SK-N-SH (cell line): ENCODE measurements at regions not wholly inside any gene's neighbourhood (a gene's known extent, or its start where the extent isn't known, plus 50 kb on each side); places are given as distances from the start of the nearest gene placed in this dataset.

Experiments
- CTCF ChIA-PET: fragments of 300-600, 350-600 bp; formaldehyde crosslinking; extraction: SDS; loops from one replicate; lab custom pipeline; 2021; lab: Yijun Ruan, JAX
- POLR2A ChIA-PET: fragments of 350-600 bp; sonication (Branson Sonifier 250); formaldehyde crosslinking; extraction: SDS; loops from one replicate; lab custom pipeline; 2020; ENCODE audit warnings: antibody characterized with exemption, inconsistent platforms; lab: Yijun Ruan, JAX
- DNase-seq: peaks from one replicate; pipeline ENCODE4 v3.0.0; 2012
- H2AFZ ChIP-seq: fragments of 200-600 bp; sonication (generic); 2 replicates; pipeline ENCODE4 v1.8.1; 2016; ENCODE audit warnings: antibody characterized with exemption, mild to moderate bottlenecking, low read depth
- H3F3A ChIP-seq: fragments of 200-600 bp; sonication (generic); replicated peaks from 2 replicates; pipeline ENCODE3; 2016; ENCODE audit warnings: antibody characterized with exemption, mild to moderate bottlenecking; ENCODE audit not compliant: insufficient read depth
- H3K27ac ChIP-seq, 2 experiments: fragments of 200-500 bp in 1 of 2; fragments of 200-600 bp in 1 of 2; sonication (Bioruptor generic) in 1 of 2; sonication (generic), shearing (Covaris generic) in 1 of 2; 2 replicates each; pipeline versions ENCODE4 v1.5.1 to v1.6.1; 2014 to 2016; ENCODE audit warnings: low read depth in 2 of 2, inconsistent platforms in 1 of 2, low read length in 1 of 2, mild to moderate bottlenecking in 1 of 2, mixed read lengths in 1 of 2
- H3K27me3 ChIP-seq: fragments of 200-600 bp; sonication (generic), shearing (Covaris generic); 2 replicates; pipeline ENCODE4 v1.6.1; 2016; ENCODE audit warnings: mixed run types; ENCODE audit not compliant: insufficient read depth
- H3K36me3 ChIP-seq, 2 experiments: fragments of 200-500 bp in 1 of 2; fragments of 200-600 bp in 1 of 2; sonication (Bioruptor generic) in 1 of 2; sonication (generic) in 1 of 2; replicated peaks in 1 of 2; 2 replicates each; pipeline versions ENCODE3 to v1.5.1; 2014 to 2016; ENCODE audit warnings: low read length in 1 of 2, mild to moderate bottlenecking in 1 of 2; ENCODE audit not compliant: insufficient read depth in 2 of 2, control insufficient read depth in 1 of 2
- H3K4me1 ChIP-seq, 2 experiments: fragments of 200-500 bp in 1 of 2; fragments of 200-600 bp in 1 of 2; sonication (Bioruptor generic) in 1 of 2; sonication (generic), shearing (Covaris generic) in 1 of 2; 2 replicates each; pipeline versions ENCODE4 v1.5.1 to v1.6.1; 2014 to 2016; ENCODE audit warnings: low read depth in 1 of 2, low read length in 1 of 2, mixed run types in 1 of 2; ENCODE audit not compliant: insufficient read depth in 2 of 2, control insufficient read depth in 1 of 2
- H3K4me2 ChIP-seq: fragments of 200-600 bp; sonication (generic), shearing (Covaris generic); 2 replicates; pipeline ENCODE4 v1.6.1; 2017; ENCODE audit warnings: mixed run types
- H3K4me3 ChIP-seq, 2 experiments: fragments of 200-500 bp in 1 of 2; fragments of 200-600 bp in 1 of 2; sonication (Bioruptor generic) in 1 of 2; sonication (generic), shearing (Covaris generic) in 1 of 2; 2 replicates each; pipeline versions ENCODE4 v1.5.1 to v1.8.1; 2014 to 2016; ENCODE audit warnings: low read depth in 2 of 2, inconsistent platforms in 1 of 2, low read length in 1 of 2, mild to moderate bottlenecking in 1 of 2, mixed read lengths in 1 of 2, moderate library complexity in 1 of 2
- H3K79me2 ChIP-seq: fragments of 200-600 bp; sonication (generic); 2 replicates; pipeline ENCODE4 v1.8.1; 2017; ENCODE audit warnings: mild to moderate bottlenecking; ENCODE audit not compliant: insufficient read depth
- H3K9ac ChIP-seq: fragments of 200-600 bp; sonication (generic); 2 replicates; pipeline ENCODE4 v1.6.1; 2017; ENCODE audit warnings: mixed run types
- H3K9me2 ChIP-seq: fragments of 200-600 bp; sonication (generic); 2 replicates; pipeline ENCODE4 v1.6.1; 2017; ENCODE audit warnings: mixed run types
- H3K9me3 ChIP-seq: fragments of 200-600 bp; sonication (generic); 2 replicates; pipeline ENCODE4 v1.6.1; 2017; ENCODE audit warnings: mixed run types, mild to moderate bottlenecking, moderate library complexity
- H4K20me1 ChIP-seq: fragments of 200-600 bp; sonication (generic); 2 replicates; pipeline ENCODE4 v1.6.1; 2017; ENCODE audit warnings: mild to moderate bottlenecking, mixed run types; ENCODE audit not compliant: insufficient read depth
- EP300 ChIP-seq, 2 experiments: IDR thresholded peaks; 2 replicates each; pipeline versions ENCODE4 v1.4.0 to v1.6.1; 2012; ENCODE audit warnings: borderline replicate concordance in 1 of 2, low read depth in 1 of 2, low read length in 1 of 2
- FOXM1 ChIP-seq: IDR thresholded peaks from 2 replicates; pipeline ENCODE4 v1.4.0; 2012; ENCODE audit warnings: low read depth, mild to moderate bottlenecking
- GABPA ChIP-seq: IDR thresholded peaks from 2 replicates; pipeline ENCODE4 v1.4.0; 2012; ENCODE audit warnings: low read depth, mild to moderate bottlenecking
- MEF2A ChIP-seq: IDR thresholded peaks from 2 replicates; pipeline ENCODE4 v1.4.0; 2012; ENCODE audit warnings: low read depth, borderline replicate concordance
- RAD21 ChIP-seq: IDR thresholded peaks from 2 replicates; pipeline ENCODE4 v1.6.1; 2012; ENCODE audit warnings: mild to moderate bottlenecking, low read length
- RFX5 ChIP-seq: IDR thresholded peaks from 2 replicates; pipeline ENCODE4 v1.6.1; 2012; ENCODE audit warnings: mild to moderate bottlenecking, improper control_type of control experiment, low read length
- SIN3A ChIP-seq: IDR thresholded peaks from 2 replicates; pipeline ENCODE4 v1.6.1; 2012; ENCODE audit warnings: low read depth, mild to moderate bottlenecking, low read length, moderate library complexity, borderline replicate concordance
- SMC3 ChIP-seq: IDR thresholded peaks from 2 replicates; pipeline ENCODE4 v1.6.1; 2012; ENCODE audit warnings: low read depth, low read length, improper control_type of control experiment
- TCF12 ChIP-seq: IDR thresholded peaks from 2 replicates; pipeline ENCODE4 v1.4.0; 2012
- WGBS: methylation state at CpG from one replicate; pipeline ENCODE4 v1.1.6; 2017; ENCODE audit warnings: low lambda C conversion rate; 5-methylcytosine and 5-hydroxymethylcytosine counted together
- TF ChIP-seq, protein P1 (sequence below): IDR thresholded peaks from 2 replicates; pipeline ENCODE4; 2012
- TF ChIP-seq, protein P2 (sequence below): fragments of 150-350 bp; IDR thresholded peaks from 2 replicates; pipeline ENCODE4 v1.6.1; 2017; ENCODE audit warnings: antibody characterized with exemption, low read length, low read depth, borderline replicate concordance
- TF ChIP-seq, protein P3 (sequence below): IDR thresholded peaks from 2 replicates; pipeline ENCODE4 v1.6.1; 2012; ENCODE audit warnings: mild to moderate bottlenecking, low read depth, low read length, moderate library complexity

DNA sequence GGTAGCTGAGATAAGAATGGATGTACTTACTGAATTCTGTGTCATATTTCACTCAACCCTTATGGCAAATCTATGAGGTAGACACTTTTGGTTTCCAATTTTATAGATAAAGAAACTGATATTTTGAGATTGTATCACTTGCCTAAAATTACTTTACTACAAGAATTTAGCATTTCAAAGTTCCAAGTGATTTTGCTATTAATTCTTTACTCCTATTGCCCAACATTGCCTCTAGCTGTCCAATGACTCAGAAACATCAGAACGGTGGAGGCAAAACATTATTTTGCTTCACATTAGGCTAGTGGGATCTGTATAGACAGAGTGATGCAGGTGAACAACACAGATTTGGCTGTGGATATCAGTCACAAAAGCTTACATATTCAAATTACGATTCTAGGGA is 747.2 kb upstream of the NEGR1 start:
- no peaks in the 10 kb centered on the region for H3K36me3 ChIP-seq
- TF ChIP-seq RFX5 (no peak), MEF2A (no peak)
- no peaks in the 10 kb centered on the region for H3K27me3 ChIP-seq
- H3K9me3 ChIP-seq = no peaks in the 10 kb centered on the region
- DNase-seq = no peak
- H3K27ac ChIP-seq = no peak overlapping the region
- H3F3A ChIP-seq = no peaks in the 10 kb centered on the region
- H4K20me1 ChIP-seq = no peaks in the 10 kb centered on the region
- H3K9me2 ChIP-seq = no peaks in the 10 kb centered on the region
- H2AFZ ChIP-seq = no peak overlapping the region
- CTCF ChIA-PET = interaction anchor here (0.7 kb wide), 1 partner anchor 392 kb away, joined by 4 read pairs; no protein-coding TSS in a partner anchor
- POLR2A ChIA-PET = no interaction called here
- no peaks in the 10 kb centered on the region for H3K79me2 ChIP-seq
- WGBS = 23% methylated on average over 2 of the region's 2 CpGs
- no peak overlapping the region for H3K9ac ChIP-seq
- H3K4me1 ChIP-seq = no peaks in the 10 kb centered on the region
- H3K4me3 ChIP-seq = no peak overlapping the region
- no peak overlapping the region for H3K4me2 ChIP-seq

DNA sequence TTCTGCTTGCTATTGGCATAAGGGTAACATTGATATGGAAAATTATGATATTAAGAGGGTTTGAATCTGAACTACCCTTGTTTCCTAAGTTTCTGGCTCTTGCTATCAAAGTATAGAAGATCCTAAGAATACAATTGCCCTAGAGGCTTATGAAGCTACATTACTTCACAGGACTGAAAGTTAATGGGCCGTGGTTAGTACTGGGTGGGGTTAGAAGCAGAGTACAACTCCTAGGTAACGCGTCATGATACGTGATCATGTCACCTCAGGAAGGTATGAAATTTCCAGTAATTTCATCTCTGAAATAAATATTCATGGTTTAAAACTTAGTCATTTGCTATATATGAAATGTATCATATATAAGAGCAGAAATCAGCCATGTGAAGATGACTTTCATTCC is 743.8 kb upstream of the NEGR1 start:
- ChIA-PET CTCF (no interaction called here), POLR2A (no interaction called here)
- H3K4me3 ChIP-seq = no peak overlapping the region
- no peaks in the 10 kb centered on the region for H3K9me3 ChIP-seq
- H3K79me2 ChIP-seq = no peaks in the 10 kb centered on the region
- H3K4me2 ChIP-seq = no peak overlapping the region
- TF ChIP-seq, protein P1, sequence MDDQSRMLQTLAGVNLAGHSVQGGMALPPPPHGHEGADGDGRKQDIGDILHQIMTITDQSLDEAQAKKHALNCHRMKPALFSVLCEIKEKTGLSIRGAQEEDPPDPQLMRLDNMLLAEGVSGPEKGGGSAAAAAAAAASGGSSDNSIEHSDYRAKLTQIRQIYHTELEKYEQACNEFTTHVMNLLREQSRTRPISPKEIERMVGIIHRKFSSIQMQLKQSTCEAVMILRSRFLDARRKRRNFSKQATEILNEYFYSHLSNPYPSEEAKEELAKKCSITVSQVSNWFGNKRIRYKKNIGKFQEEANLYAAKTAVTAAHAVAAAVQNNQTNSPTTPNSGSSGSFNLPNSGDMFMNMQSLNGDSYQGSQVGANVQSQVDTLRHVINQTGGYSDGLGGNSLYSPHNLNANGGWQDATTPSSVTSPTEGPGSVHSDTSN = no peak
- TF ChIP-seq SIN3A = no peak
- TF ChIP-seq, protein P2, sequence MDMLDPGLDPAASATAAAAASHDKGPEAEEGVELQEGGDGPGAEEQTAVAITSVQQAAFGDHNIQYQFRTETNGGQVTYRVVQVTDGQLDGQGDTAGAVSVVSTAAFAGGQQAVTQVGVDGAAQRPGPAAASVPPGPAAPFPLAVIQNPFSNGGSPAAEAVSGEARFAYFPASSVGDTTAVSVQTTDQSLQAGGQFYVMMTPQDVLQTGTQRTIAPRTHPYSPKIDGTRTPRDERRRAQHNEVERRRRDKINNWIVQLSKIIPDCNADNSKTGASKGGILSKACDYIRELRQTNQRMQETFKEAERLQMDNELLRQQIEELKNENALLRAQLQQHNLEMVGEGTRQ = no peak
- no peak for TF ChIP-seq FOXM1
- TF ChIP-seq RFX5 = no peak
- no peak for TF ChIP-seq GABPA
- no peak overlapping the region for H3K27ac ChIP-seq
- no peak overlapping the region for H3K9ac ChIP-seq
- H3F3A ChIP-seq = no peaks in the 10 kb centered on the region
- no peaks in the 10 kb centered on the region for H3K9me2 ChIP-seq
- H3K27me3 ChIP-seq = no peaks in the 10 kb centered on the region
- H2AFZ ChIP-seq = no peak overlapping the region
- no peaks in the 10 kb centered on the region for H3K4me1 ChIP-seq
- H4K20me1 ChIP-seq = no peaks in the 10 kb centered on the region
- H3K36me3 ChIP-seq = no peaks in the 10 kb centered on the region
- WGBS = 49% methylated on average over 4 of the region's 4 CpGs
- DNase-seq = no peak

DNA sequence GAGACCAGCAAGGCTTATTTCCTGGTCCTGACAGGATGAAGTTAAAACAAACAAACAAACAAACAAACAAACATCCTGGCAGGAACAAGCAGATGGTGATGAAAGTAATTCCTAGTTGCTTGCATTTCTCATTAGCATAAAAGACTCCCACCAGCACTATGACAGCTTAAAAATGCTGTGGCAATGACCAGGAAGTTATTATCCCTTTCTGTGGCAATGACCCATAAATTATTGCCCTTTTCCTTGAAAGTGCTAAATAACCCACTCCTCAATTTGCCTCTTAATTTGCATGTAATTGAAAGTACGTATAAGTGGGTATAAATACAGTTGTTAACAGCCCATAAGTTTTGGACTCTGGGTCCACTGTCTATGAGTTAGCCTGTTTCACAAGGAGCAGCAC is 727.6 kb upstream of the NEGR1 start:
- CTCF ChIA-PET = interaction anchor here (0.7 kb wide), 1 partner anchor 1459 kb away, joined by 3 read pairs; no protein-coding TSS in a partner anchor
- H3K27ac ChIP-seq = no peak overlapping the region
- no peak overlapping the region for H3K4me3 ChIP-seq
- no peaks in the 10 kb centered on the region for H3K27me3 ChIP-seq
- H3K36me3 ChIP-seq = no peaks in the 10 kb centered on the region
- H3K9me2 ChIP-seq = no peaks in the 10 kb centered on the region
- no peaks in the 10 kb centered on the region for H4K20me1 ChIP-seq
- DNase-seq = no peak
- H3K4me2 ChIP-seq = no peak overlapping the region
- no peaks in the 10 kb centered on the region for H3K79me2 ChIP-seq
- no peak overlapping the region for H2AFZ ChIP-seq
- no peaks in the 10 kb centered on the region for H3K4me1 ChIP-seq
- WGBS = 11% methylated on average over 1 of the region's 1 CpG
- POLR2A ChIA-PET = no interaction called here
- no peaks in the 10 kb centered on the region; the same call in 1 of the 2 replicates for H3K9me3 ChIP-seq
- H3K9ac ChIP-seq = no peak overlapping the region
- TF ChIP-seq TCF12 = no peak
- TF ChIP-seq, protein P3, sequence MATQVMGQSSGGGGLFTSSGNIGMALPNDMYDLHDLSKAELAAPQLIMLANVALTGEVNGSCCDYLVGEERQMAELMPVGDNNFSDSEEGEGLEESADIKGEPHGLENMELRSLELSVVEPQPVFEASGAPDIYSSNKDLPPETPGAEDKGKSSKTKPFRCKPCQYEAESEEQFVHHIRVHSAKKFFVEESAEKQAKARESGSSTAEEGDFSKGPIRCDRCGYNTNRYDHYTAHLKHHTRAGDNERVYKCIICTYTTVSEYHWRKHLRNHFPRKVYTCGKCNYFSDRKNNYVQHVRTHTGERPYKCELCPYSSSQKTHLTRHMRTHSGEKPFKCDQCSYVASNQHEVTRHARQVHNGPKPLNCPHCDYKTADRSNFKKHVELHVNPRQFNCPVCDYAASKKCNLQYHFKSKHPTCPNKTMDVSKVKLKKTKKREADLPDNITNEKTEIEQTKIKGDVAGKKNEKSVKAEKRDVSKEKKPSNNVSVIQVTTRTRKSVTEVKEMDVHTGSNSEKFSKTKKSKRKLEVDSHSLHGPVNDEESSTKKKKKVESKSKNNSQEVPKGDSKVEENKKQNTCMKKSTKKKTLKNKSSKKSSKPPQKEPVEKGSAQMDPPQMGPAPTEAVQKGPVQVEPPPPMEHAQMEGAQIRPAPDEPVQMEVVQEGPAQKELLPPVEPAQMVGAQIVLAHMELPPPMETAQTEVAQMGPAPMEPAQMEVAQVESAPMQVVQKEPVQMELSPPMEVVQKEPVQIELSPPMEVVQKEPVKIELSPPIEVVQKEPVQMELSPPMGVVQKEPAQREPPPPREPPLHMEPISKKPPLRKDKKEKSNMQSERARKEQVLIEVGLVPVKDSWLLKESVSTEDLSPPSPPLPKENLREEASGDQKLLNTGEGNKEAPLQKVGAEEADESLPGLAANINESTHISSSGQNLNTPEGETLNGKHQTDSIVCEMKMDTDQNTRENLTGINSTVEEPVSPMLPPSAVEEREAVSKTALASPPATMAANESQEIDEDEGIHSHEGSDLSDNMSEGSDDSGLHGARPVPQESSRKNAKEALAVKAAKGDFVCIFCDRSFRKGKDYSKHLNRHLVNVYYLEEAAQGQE = no peak
- no peak for TF ChIP-seq EP300 (IDR thresholded peaks at IDR 0.05; ENCODE audit: borderline replicate concordance in 1 of 2, low read depth in 1 of 2, low read length in 1 of 2)
- TF ChIP-seq SMC3 = no peak
- TF ChIP-seq RAD21 = no peak
- TF ChIP-seq, all 33 proteins: peak for 0
- H3F3A ChIP-seq = no peaks in the 10 kb centered on the region
